ENCODE measurements at regions not wholly inside any gene's neighbourhood (a gene's known extent, or its start where the extent isn't known, plus 50 kb on each side); places are given as distances from the start of the nearest gene placed in this dataset.

DNA sequence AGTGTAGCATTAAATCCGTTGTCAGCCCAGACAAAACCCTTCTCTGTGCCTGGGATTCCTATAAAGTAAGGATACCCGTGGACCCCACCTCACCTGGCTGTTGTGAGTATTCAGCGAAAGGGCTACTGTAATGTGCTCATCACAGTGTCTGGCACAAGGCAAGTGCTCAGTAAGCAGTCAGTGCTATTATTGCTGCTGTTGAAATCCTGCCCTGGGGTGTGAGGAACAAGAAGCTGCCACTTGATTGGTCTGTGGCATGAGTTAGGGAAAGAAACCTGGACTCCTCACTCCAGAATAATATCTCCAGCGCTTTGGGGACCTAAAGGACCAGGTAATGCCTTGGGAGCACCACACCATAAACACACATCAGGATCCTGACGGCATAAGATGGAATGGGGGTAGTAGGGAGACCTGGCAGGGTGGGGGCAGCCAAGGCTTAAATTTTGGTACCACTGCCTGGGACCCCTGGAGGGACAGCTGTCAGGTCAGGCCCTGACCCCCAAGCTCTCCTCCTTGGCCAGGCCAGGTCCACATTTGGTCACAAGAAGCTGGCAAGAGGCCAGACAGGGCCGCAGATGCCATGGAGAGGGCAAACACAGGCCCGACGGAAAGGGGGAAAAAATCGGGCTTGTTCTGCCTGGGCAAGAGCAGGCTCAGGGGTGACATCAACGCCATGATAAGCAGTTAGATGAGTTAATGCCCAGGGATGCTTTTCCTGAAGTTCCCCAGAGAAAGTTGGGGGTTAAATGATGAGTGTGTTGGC is 66.5 kb downstream of the MRPL14 start:
- Histone ChIP-seq H3K36me3 (ENCODE audit: control insufficient read depth, insufficient read depth, low read length) (no peaks in the 10 kb centered on the region), H3K4me3 (ENCODE audit: low read depth in 2 of 2, low read length in 2 of 2) (no peak overlapping the region), H3K27me3 (ENCODE audit: control insufficient read depth, insufficient read depth, low read length) (no peaks in the 10 kb centered on the region), H3K9me3 (ENCODE audit: control insufficient read depth, insufficient read depth, low read depth, low read length) (peaks cover 7% of the 10 kb centered on the region; the same call in 1 of the 2 replicates), H3K4me1 (ENCODE audit: control insufficient read depth, insufficient read depth, low read length) (peaks cover 32% of the 10 kb centered on the region), H3K27ac (ENCODE audit: low read length) (peak overlapping the region; percentile 9; the same call in 1 of the 2 replicates)
- ATAC-seq (no peak), DNase-seq (ENCODE audit: low read depth, low spot score) (no peak)
- BruUV-seq (replicated peaks), result no TSS peak
- POLR2A ChIA-PET, result interaction anchor here (0.6 kb wide), 1 partner anchor 17 kb away, joined by 7 read pairs; no protein-coding TSS in a partner anchor
- intact Hi-C loops (cut with micrococcal nuclease; ENCODE audit: unreplicated experiment), result no loop called here
- TF ChIP-seq, protein P1, sequence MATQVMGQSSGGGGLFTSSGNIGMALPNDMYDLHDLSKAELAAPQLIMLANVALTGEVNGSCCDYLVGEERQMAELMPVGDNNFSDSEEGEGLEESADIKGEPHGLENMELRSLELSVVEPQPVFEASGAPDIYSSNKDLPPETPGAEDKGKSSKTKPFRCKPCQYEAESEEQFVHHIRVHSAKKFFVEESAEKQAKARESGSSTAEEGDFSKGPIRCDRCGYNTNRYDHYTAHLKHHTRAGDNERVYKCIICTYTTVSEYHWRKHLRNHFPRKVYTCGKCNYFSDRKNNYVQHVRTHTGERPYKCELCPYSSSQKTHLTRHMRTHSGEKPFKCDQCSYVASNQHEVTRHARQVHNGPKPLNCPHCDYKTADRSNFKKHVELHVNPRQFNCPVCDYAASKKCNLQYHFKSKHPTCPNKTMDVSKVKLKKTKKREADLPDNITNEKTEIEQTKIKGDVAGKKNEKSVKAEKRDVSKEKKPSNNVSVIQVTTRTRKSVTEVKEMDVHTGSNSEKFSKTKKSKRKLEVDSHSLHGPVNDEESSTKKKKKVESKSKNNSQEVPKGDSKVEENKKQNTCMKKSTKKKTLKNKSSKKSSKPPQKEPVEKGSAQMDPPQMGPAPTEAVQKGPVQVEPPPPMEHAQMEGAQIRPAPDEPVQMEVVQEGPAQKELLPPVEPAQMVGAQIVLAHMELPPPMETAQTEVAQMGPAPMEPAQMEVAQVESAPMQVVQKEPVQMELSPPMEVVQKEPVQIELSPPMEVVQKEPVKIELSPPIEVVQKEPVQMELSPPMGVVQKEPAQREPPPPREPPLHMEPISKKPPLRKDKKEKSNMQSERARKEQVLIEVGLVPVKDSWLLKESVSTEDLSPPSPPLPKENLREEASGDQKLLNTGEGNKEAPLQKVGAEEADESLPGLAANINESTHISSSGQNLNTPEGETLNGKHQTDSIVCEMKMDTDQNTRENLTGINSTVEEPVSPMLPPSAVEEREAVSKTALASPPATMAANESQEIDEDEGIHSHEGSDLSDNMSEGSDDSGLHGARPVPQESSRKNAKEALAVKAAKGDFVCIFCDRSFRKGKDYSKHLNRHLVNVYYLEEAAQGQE (IDR thresholded peaks at IDR 0.05; ENCODE audit: insufficient read depth in 1 of 2, low read depth in 2 of 2, low read length in 1 of 2), result no peak
- TF ChIP-seq POLR2AphosphoS5 (IDR thresholded peaks at IDR 0.05; ENCODE audit: low read depth, low read length), result no peak
- no peak for TF ChIP-seq SIN3A (IDR thresholded peaks at IDR 0.05; ENCODE audit: borderline replicate concordance, insufficient read depth, low read depth, low read length)
- TF ChIP-seq TCF7L2 (IDR thresholded peaks at IDR 0.05; ENCODE audit: low read depth, low read length), result no peak
- no peak for TF ChIP-seq CTCF (IDR thresholded peaks at IDR 0.05)
- CTCF ChIA-PET, result no interaction called here
- in situ Hi-C loops (cut with HindIII; ENCODE audit: low pct_unique_long_range_greater_than_20kb, low sequenced_read_pairs), result no loop called here

DNA sequence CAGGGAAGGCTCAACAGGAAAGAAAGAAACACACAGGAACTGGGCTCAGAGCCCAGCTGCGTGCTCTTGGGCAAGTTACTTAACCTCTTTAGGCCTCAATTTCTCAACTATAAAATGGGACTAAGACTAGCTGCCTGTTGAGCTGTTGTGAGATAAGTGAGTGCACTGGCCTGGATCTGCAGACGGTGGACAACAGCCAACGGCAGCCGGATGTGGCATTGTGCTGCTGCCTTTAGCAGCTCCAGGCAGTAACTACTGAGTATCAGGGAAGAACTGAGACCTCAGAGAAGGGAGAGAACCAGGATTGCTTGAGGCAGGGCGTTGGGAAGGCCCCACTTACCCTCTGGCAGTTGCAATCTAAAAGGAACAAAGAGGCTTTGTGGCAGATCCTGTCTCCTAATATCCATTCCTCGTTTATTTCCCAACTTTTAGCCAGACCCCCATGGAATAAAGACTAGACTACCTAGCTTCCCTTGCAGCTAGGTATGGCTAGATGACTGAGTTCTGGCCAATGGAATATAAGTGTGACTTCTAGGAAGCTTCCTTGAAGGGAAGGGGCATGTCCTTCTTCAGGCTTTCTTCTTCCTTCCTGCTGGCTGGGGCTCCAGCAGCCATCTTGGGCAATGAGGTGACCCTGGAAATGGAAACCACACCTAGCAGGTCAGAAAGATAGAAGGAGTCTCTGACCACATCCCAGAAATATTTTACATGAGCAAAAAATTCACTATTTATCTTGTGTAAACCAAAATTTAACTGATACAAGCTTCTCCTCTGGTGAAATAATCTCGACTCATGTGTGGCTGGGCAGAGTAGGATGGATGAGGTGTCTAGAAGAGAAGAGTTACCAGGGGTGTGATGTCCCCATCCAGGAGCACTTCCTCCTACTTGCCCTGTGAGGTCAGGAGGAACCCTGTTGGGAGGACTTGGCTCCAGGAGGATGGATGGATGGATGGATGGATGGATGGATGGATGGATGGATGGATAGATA is 67.6 kb downstream of the MRPL14 start:
- no peak for DNase-seq (ENCODE audit: low read depth, low spot score)
- in situ Hi-C loops (cut with HindIII; ENCODE audit: low pct_unique_long_range_greater_than_20kb, low sequenced_read_pairs) (no loop called here), intact Hi-C loops (cut with micrococcal nuclease; ENCODE audit: unreplicated experiment) (no loop called here)
- Histone ChIP-seq H3K4me1 (ENCODE audit: control insufficient read depth, insufficient read depth, low read length) (peaks cover 30% of the 10 kb centered on the region), H3K36me3 (ENCODE audit: control insufficient read depth, insufficient read depth, low read length) (no peaks in the 10 kb centered on the region), H3K27ac (ENCODE audit: low read length) (peak overlapping the region; percentile 83), H3K9me3 (ENCODE audit: control insufficient read depth, insufficient read depth, low read depth, low read length) (peaks cover 7% of the 10 kb centered on the region; the same call in 1 of the 2 replicates), H3K27me3 (ENCODE audit: control insufficient read depth, insufficient read depth, low read length) (no peaks in the 10 kb centered on the region), H3K4me3 (ENCODE audit: low read depth in 2 of 2, low read length in 2 of 2) (no peak overlapping the region)
- no TSS peak for BruUV-seq (replicated peaks)
- ATAC-seq, result no peak
- POLR2A ChIA-PET, result no interaction called here
- TF ChIP-seq SIN3A (IDR thresholded peaks at IDR 0.05; ENCODE audit: borderline replicate concordance, insufficient read depth, low read depth, low read length) (no peak), CTCF (IDR thresholded peaks at IDR 0.05) (no peak), TCF7L2 (IDR thresholded peaks at IDR 0.05; ENCODE audit: low read depth, low read length) (no peak), POLR2AphosphoS5 (IDR thresholded peaks at IDR 0.05; ENCODE audit: low read depth, low read length) (no peak)
- TF ChIP-seq, protein P1 (IDR thresholded peaks at IDR 0.05; ENCODE audit: insufficient read depth in 1 of 2, low read depth in 2 of 2, low read length in 1 of 2), result no peak
- CTCF ChIA-PET, result no interaction called here

Data from Panc1 (cell line).